A172 (cell line): ENCODE measurements at regions not wholly inside any gene's neighbourhood (a gene's known extent, or its start where the extent isn't known, plus 50 kb on each side); places are given as distances from the start of the nearest gene placed in this dataset.
A peak's percentile ranks its signal among the peaks of the same experiment; 100 is the strongest.
"Not testable (repeated sequence)": the region's sequence is repeated elsewhere in the genome, so short reads cannot be mapped to it uniquely, and the experiment has no call there.

Experiments used
- DNase-seq: peaks from one replicate; pipeline ENCODE4 v3.0.0-alpha.2; 2015; ENCODE audit warnings: low spot score

GRCh38 chr18:60319129-60319528 is 53.4 kb downstream of the MC4R start:
- DNase-seq: no peak

GRCh38 chr18:60311676-60312360 is 60.8 kb downstream of the MC4R start:
- DNase-seq: no peak

GRCh38 chr18:60295674-60296073 is 76.9 kb downstream of the MC4R start:
- DNase-seq: no peak

- DNase-seq: no peak
Measured at GRCh38 chr18:60292186-60292585, 80.4 kb downstream of the MC4R start.

- no peak for DNase-seq
Measured at GRCh38 chr18:60279391-60279790, 93.2 kb downstream of the MC4R start.

GRCh38 chr18:60277855-60278480 is 94.6 kb downstream of the MC4R start:
- peak; percentile 50 for DNase-seq

GRCh38 chr18:60267391-60268058 is 105.0 kb downstream of the MC4R start:
- no peak for DNase-seq

GRCh38 chr18:60266558-60266957 is 106.0 kb downstream of the MC4R start:
- peak; percentile 4 for DNase-seq

- DNase-seq: peak; percentile 59
Measured at GRCh38 chr18:60259052-60259681, 113.4 kb downstream of the MC4R start.

GRCh38 chr18:60249388-60249787 is 123.2 kb downstream of the MC4R start:
- no peak for DNase-seq

GRCh38 chr18:60248336-60249330 is 123.9 kb downstream of the MC4R start:
- no peak for DNase-seq

- DNase-seq: no peak
Measured at GRCh38 chr18:60247103-60247502, 125.5 kb downstream of the MC4R start.

GRCh38 chr18:60246606-60247005 is 126.0 kb downstream of the MC4R start:
- DNase-seq: no peak

- no peak for DNase-seq
Measured at GRCh38 chr18:60245096-60245495, 127.5 kb downstream of the MC4R start.

- DNase-seq: not testable (repeated sequence)
Measured at GRCh38 chr18:60239024-60239710, 133.4 kb downstream of the MC4R start.

GRCh38 chr18:60235164-60235563 is 137.4 kb downstream of the MC4R start:
- DNase-seq: peak; percentile 1

GRCh38 chr18:60232541-60232940 is 140.0 kb downstream of the MC4R start:
- peak; percentile 69 for DNase-seq

GRCh38 chr18:60228609-60229595 is 143.7 kb downstream of the MC4R start:
- DNase-seq: no peak

- DNase-seq: no peak
Measured at GRCh38 chr18:60215432-60215831, 157.1 kb downstream of the MC4R start.

- no peak for DNase-seq
Measured at GRCh38 chr18:60209042-60209441, 163.5 kb downstream of the MC4R start.
